Uterus (tissue), 3 donors: ENCODE measurements at regions not wholly inside any gene's neighbourhood (a gene's known extent, or its start where the extent isn't known, plus 50 kb on each side); places are given as distances from the start of the nearest gene placed in this dataset.

Experiments
- DNase-seq, 2 donors: peaks; one replicate each; pipeline ENCODE4 v3.0.0-alpha.2; 2019 to 2020
- H3K27ac ChIP-seq, 2 donors: fragments of 200-600 bp; sonication (generic); 1 replicate in 1 of 2; 2 replicates in 1 of 2; pipeline ENCODE4 v1.5.1; 2016 to 2018
- H3K27me3 ChIP-seq, 2 donors: fragments of 200-600 bp; sonication (generic); one replicate each; pipeline ENCODE4 v1.5.1; 2018 to 2019; ENCODE audit warnings: control low read depth in 1 of 2
- H3K36me3 ChIP-seq, 2 donors: fragments of 200-600 bp; sonication (generic); one replicate each; pipeline ENCODE4 v1.5.1; 2019; ENCODE audit warnings: control low read depth in 1 of 2
- H3K4me1 ChIP-seq, 2 donors: fragments of 200-600 bp; sonication (generic); one replicate each; pipeline ENCODE4 v1.5.1; 2018 to 2019; ENCODE audit warnings: control low read depth in 1 of 2
- H3K4me3 ChIP-seq, 2 donors: fragments of 200-600 bp; sonication (generic); 1 replicate in 1 of 2; 2 replicates in 1 of 2; pipeline ENCODE4 v1.5.1; 2018 to 2019; ENCODE audit warnings: mild to moderate bottlenecking in 1 of 2
- H3K9me3 ChIP-seq, 2 donors: fragments of 200-600 bp; sonication (generic); one replicate each; pipeline ENCODE4 v1.5.1; 2019; ENCODE audit warnings: control low read depth in 1 of 2
- POLR2A ChIP-seq, 2 donors: fragments of 450-650 bp; IDR thresholded peaks; one replicate each; pipeline ENCODE4 v1.6.1; 2016; ENCODE audit warnings: antibody characterized with exemption in 2 of 2, mild to moderate bottlenecking in 1 of 2, moderate library complexity in 1 of 2
- intact Hi-C: fragments of 100-400 bp; cut with DNase I; formaldehyde crosslinking; loops from one replicate; pipeline ENCODE4 v1.15.1; 2023; ENCODE audit warnings: low total_unique reads
- TF ChIP-seq, protein P1 (sequence below), 4 experiments: fragments of 200-600 bp in 2 of 4; fragments of 450-650 bp in 2 of 4; sonication (generic) in 2 of 4; IDR thresholded peaks; one replicate each; pipeline ENCODE4 v1.5.1; 2016 to 2019; ENCODE audit warnings: antibody characterized with exemption in 4 of 4, mild to moderate bottlenecking in 2 of 4, moderate library complexity in 1 of 4
- donor health status: DM: yes; HTN: yes; CAD: no.

DNA sequence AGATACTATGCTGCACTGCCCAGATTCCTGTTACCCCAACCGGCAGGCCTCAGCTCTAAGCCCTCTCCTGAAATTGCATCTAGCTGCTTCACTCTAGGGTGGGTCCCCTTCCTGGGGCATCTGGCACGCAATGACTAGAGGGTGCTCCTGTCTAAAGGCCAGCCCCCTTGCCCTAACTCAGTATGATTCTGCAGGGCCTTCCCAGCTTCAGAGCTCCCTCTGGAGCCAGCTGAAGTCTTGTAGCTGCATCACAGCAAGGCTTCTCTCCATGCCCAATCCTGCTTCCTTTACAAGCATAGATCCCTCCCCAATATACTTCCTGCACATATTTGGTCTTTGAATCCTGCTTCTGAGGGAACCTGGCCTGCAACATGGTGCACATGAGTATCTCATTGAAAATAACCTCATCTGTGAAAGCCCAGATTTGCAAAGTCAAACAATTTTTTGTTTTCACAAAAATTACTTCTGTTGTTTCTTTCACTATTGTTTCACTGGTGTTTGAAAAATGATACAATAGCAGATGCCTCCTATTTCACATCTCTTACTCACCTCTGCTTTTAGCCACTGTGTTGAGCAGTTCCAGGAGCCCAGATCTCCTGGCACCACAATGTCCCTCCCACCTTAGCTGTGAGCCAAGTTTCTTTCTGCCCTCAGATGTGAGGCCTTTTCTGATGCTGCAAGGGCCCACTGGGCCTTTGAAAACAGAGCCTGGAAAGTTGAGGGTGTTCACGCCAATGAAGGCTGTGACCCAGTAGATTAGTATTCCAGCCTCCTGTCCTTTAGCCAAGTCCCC, 169.5 kb upstream of the EGLN3 start:
- Histone ChIP-seq H3K9me3 (no peaks in the 10 kb centered on the region), H3K4me1 (no peaks in the 10 kb centered on the region), H3K4me3 (no peak overlapping the region), H3K27me3 (no peaks in the 10 kb centered on the region), H3K27ac (no peak overlapping the region), H3K36me3 (no peaks in the 10 kb centered on the region)
- DNase-seq = no peak
- TF ChIP-seq, protein P1, sequence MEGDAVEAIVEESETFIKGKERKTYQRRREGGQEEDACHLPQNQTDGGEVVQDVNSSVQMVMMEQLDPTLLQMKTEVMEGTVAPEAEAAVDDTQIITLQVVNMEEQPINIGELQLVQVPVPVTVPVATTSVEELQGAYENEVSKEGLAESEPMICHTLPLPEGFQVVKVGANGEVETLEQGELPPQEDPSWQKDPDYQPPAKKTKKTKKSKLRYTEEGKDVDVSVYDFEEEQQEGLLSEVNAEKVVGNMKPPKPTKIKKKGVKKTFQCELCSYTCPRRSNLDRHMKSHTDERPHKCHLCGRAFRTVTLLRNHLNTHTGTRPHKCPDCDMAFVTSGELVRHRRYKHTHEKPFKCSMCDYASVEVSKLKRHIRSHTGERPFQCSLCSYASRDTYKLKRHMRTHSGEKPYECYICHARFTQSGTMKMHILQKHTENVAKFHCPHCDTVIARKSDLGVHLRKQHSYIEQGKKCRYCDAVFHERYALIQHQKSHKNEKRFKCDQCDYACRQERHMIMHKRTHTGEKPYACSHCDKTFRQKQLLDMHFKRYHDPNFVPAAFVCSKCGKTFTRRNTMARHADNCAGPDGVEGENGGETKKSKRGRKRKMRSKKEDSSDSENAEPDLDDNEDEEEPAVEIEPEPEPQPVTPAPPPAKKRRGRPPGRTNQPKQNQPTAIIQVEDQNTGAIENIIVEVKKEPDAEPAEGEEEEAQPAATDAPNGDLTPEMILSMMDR (IDR thresholded peaks at IDR 0.05) = no peak
- no peak for TF ChIP-seq POLR2A (IDR thresholded peaks at IDR 0.05)
- intact Hi-C loops = no loop called here

DNA sequence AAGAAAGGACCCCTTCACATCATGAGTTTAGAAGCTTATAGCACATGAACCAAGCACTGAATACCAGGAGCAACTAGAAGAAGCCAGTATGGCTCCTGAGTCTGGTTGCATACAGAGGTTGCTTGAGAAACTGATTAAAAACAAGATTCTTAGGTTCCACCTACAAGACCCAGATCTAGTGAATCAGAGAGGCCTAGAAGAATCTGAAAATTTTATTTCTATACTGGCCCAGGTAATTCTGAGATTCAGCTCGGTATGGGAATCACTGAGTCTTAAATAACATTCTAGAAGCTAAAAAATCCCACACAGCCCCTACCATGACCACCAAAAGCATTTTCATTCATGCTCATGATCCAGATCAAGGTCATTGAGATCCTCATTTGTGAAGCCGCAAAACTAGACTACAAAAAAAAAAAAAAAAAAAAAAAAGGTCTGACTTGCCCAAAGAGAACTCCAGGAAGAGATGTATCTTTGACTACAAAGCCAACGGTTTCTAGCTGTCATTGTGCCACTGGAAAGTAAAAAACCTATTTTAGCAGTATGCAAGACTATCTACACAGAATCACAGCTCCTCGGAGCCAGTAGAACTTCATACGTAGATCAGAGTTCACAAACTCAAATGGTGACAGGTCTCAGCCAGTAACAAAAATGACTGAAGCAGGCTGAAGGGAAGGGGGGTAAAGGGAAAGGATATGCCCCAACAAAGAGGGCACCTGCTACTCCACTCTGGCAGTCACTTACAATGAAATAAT, 168.4 kb upstream of the EGLN3 start:
- intact Hi-C loops = no loop called here
- no peaks in the 10 kb centered on the region for H3K4me1 ChIP-seq
- H3K9me3 ChIP-seq = no peaks in the 10 kb centered on the region
- no peaks in the 10 kb centered on the region for H3K27me3 ChIP-seq
- H3K36me3 ChIP-seq = no peaks in the 10 kb centered on the region
- H3K27ac ChIP-seq = no peak overlapping the region
- no peak for DNase-seq
- TF ChIP-seq POLR2A (IDR thresholded peaks at IDR 0.05) = no peak
- TF ChIP-seq, protein P1 (IDR thresholded peaks at IDR 0.05) = no peak
- H3K4me3 ChIP-seq = no peak overlapping the region

DNA sequence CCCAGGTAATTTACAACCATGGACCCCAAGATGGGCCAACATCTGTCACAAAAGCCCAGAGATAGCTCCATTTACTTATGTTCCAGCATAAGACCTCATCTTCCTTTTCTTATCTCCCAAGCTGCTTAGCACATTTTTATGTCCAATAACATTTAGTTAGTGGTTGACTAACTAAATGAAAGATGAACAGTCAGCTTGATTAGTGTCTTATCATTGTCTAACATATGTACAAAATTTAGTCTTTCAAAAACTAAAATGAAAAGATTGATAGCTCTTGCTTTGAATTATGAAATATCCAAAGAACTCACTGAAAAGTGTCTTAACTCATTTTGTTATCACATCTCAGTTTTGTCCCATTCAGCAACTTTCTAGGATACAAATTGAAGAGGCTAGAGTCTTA, 163.1 kb upstream of the EGLN3 start:
- Histone ChIP-seq H3K27me3 (no peaks in the 10 kb centered on the region), H3K4me1 (no peaks in the 10 kb centered on the region), H3K36me3 (no peaks in the 10 kb centered on the region), H3K27ac (no peak overlapping the region), H3K9me3 (no peaks in the 10 kb centered on the region), H3K4me3 (no peak overlapping the region)
- intact Hi-C loops = no loop called here
- TF ChIP-seq POLR2A (IDR thresholded peaks at IDR 0.05) = no peak
- TF ChIP-seq, protein P1 (IDR thresholded peaks at IDR 0.05) = no peak
- DNase-seq = no peak

DNA sequence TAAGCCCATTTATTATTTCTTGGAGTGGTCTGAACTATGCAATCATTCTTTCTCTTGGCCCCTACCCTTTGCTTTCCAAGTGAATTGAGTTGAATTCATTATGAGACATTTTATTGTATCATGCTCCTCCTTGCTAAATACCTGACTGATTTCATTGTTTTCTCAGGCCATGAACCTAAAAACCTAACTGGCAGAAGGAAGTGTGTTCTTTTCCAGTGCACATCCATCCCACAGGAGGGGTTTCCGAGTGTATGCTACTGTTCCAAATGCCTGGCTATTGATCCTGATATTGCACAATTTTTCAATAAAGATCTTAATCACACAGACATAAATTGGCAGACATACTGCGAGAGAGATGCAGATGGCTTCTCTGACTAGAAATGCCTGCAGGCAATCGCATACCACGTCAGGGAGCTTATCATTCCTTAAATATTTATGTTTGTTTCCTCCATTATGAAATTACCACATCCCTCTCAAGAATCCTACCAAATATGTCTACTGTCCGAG, 162.2 kb upstream of the EGLN3 start:
- Histone ChIP-seq H3K27me3 (no peaks in the 10 kb centered on the region), H3K9me3 (no peaks in the 10 kb centered on the region), H3K36me3 (no peaks in the 10 kb centered on the region), H3K27ac (no peak overlapping the region), H3K4me1 (no peaks in the 10 kb centered on the region), H3K4me3 (no peak overlapping the region)
- no peak for TF ChIP-seq POLR2A (IDR thresholded peaks at IDR 0.05)
- TF ChIP-seq, protein P1 (IDR thresholded peaks at IDR 0.05) = no peak
- intact Hi-C loops = no loop called here
- DNase-seq = no peak

DNA sequence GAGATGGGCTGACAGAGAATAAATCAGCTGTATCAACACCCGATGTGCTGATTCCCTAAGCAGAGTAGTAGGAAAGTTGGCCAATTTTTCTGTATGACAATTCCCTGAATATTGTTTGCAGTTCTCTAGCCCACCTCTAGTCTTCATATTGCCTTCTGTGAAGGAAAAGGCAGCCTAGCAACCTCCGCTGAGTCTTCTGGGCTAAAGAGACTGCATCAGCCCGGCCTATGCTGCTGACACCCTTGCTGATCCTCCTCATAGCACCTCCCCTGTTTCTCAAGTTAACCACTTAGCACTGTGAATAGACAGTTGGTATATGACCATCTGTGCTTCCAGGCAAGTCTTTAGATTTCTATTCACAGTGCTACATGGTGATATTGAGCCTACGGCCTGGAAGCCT, 161.1 kb upstream of the EGLN3 start:
- intact Hi-C loops = no loop called here
- Histone ChIP-seq H3K27ac (no peak overlapping the region), H3K27me3 (no peaks in the 10 kb centered on the region), H3K9me3 (no peaks in the 10 kb centered on the region), H3K4me3 (no peak overlapping the region), H3K4me1 (no peaks in the 10 kb centered on the region), H3K36me3 (no peaks in the 10 kb centered on the region)
- TF ChIP-seq, protein P1 (IDR thresholded peaks at IDR 0.05) = no peak
- no peak for TF ChIP-seq POLR2A (IDR thresholded peaks at IDR 0.05)
- DNase-seq = no peak
